ENCODE measurements at regions not wholly inside any gene's neighbourhood (a gene's known extent, or its start where the extent isn't known, plus 50 kb on each side); places are given as distances from the start of the nearest gene placed in this dataset.

DNA sequence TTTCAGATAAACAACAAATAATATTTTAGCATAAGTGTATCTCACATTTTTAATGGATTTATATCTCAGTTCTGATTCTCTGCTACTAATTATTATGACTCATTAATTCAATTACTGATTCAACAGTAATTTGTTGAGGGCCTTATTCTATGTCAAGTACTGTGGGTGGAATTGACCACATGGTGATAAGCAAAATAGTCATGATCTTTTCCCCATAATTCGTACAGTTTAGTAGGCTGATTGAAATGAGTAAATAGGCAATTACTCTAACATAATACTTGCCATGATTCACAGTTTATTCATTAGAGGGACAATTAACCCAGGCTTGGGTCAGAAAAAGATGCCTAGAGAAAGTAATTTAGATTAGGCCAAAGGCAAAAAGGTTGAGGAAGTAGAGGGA, 60.9 kb upstream of the SLC4A7 start:
- no peaks in the 10 kb centered on the region for H3K36me3 ChIP-seq (ENCODE audit: insufficient read depth, low read depth, low read length)
- no peak overlapping the region for H3K9ac ChIP-seq (ENCODE audit: low read depth, low read length)
- H3K4me3 ChIP-seq (ENCODE audit: low read length): no peak overlapping the region
- no peaks in the 10 kb centered on the region for H3K27me3 ChIP-seq (ENCODE audit: insufficient read depth, low read length)
- H3K4me1 ChIP-seq (ENCODE audit: insufficient read depth, low read length): peaks cover 10% of the 10 kb centered on the region; the same call in 1 of the 2 replicates
- H3K9me3 ChIP-seq (ENCODE audit: insufficient read depth, low read depth, low read length): no peaks in the 10 kb centered on the region
- H3K27ac ChIP-seq (ENCODE audit: low read length): peak overlapping the region; percentile 2

DNA sequence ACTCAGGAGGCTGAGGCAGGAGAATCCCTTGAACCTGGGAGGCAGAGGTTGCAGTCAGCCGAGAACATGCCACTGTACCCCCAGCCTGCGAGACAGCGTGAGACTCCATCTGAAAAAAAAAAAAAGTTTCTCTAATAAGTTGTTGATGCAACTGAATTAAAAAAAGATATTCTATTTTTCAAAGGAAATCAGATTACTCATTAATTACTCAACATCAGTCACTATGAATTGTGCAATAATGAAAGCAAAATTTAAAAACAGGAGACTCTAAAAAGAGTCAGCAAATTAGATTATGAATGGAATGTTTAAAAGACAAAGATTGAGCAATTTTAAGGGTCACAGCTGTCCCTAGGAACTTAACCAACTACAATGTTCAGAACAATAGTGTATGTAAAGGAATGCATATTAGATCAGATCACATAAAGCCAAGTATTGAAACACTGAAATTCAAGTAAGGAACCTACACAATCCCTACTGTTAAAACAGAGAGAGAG, 60.2 kb upstream of the SLC4A7 start:
- Histone ChIP-seq H3K36me3 (ENCODE audit: insufficient read depth, low read depth, low read length) (no peaks in the 10 kb centered on the region), H3K9me3 (ENCODE audit: insufficient read depth, low read depth, low read length) (no peaks in the 10 kb centered on the region), H3K4me1 (ENCODE audit: insufficient read depth, low read length) (peaks cover 10% of the 10 kb centered on the region; the same call in 1 of the 2 replicates), H3K9ac (ENCODE audit: low read depth, low read length) (no peak overlapping the region), H3K4me3 (ENCODE audit: low read length) (no peak overlapping the region), H3K27ac (ENCODE audit: low read length) (peak overlapping the region; percentile 2), H3K27me3 (ENCODE audit: insufficient read depth, low read length) (no peaks in the 10 kb centered on the region)

DNA sequence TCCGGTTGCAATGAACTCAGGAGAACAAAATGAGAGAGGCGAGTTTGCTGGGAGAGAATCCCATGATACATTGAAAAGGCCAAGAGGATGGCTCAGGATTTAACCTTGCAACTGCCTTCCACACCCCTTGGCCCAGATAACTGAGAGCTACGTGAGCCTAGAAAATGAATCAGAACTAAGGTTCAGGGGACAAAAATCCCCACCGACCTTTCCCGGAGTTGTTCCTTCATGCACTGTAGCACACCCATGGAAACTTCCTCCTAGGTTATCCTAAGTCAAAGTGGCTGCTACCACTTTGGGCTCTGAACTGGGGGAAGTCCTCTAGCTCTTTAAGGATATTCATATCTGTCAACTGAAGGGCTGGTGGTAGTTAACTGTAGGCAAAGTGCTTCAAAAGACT, 58.3 kb upstream of the SLC4A7 start:
- no peak overlapping the region for H3K27ac ChIP-seq (ENCODE audit: low read length)
- H3K4me1 ChIP-seq (ENCODE audit: insufficient read depth, low read length): peaks cover 10% of the 10 kb centered on the region; the same call in 1 of the 2 replicates

DNA sequence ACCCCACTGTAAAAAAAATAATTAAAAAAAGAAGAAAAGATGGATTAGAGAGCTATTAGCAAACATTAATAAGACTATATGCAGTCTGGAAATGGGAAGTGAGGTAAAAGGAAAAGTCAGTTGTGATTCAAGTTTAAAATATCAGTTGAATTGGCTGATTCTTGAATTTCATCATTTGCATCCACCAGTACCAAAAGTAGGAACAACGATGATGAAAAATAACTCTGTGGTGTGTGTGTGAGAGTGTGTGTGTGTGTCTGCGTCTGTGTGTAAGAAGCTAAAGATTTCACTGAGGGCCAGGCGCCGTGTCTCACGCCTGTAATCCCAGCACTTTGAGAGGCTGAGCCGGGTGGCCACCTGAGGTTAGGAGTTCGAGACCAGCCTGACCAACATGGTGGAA, 56.0 kb upstream of the SLC4A7 start:
- Histone ChIP-seq H3K9me3 (ENCODE audit: insufficient read depth, low read depth, low read length) (no peaks in the 10 kb centered on the region), H3K4me1 (ENCODE audit: insufficient read depth, low read length) (peaks cover 17% of the 10 kb centered on the region; the same call in 1 of the 2 replicates), H3K27me3 (ENCODE audit: insufficient read depth, low read length) (no peaks in the 10 kb centered on the region), H3K9ac (ENCODE audit: low read depth, low read length) (no peak overlapping the region), H3K36me3 (ENCODE audit: insufficient read depth, low read depth, low read length) (no peaks in the 10 kb centered on the region), H3K4me3 (ENCODE audit: low read length) (no peak overlapping the region), H3K27ac (ENCODE audit: low read length) (no peak overlapping the region)

More for the DNA sequence above, 58.3 kb upstream of the SLC4A7 start:
- Histone ChIP-seq H3K4me3 (ENCODE audit: low read length) (no peak overlapping the region), H3K36me3 (ENCODE audit: insufficient read depth, low read depth, low read length) (no peaks in the 10 kb centered on the region), H3K27me3 (ENCODE audit: insufficient read depth, low read length) (no peaks in the 10 kb centered on the region), H3K9ac (ENCODE audit: low read depth, low read length) (no peak overlapping the region), H3K9me3 (ENCODE audit: insufficient read depth, low read depth, low read length) (no peaks in the 10 kb centered on the region)

DNA sequence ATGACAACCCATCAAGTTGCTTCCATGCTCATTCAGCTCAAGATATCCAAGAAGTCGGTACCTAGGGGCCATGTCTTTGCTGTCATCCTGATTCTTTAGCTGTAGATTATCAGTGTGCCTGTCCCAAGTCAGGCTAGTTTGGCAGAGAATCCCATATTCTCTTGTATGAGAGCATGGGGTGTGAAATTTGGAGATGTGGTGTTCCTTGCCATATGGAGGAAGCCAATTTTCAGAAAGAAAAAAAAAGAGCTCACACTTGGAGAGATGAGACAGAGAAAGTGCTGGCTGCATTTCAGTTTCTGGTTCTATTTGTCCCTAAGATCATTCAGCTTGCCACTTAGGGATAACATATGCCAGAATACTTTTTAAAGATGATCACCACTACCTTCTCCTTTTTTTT, 52.3 kb upstream of the SLC4A7 start:
- Histone ChIP-seq H3K27me3 (ENCODE audit: insufficient read depth, low read length) (no peaks in the 10 kb centered on the region), H3K9ac (ENCODE audit: low read depth, low read length) (no peak overlapping the region), H3K4me1 (ENCODE audit: insufficient read depth, low read length) (peaks cover 32% of the 10 kb centered on the region), H3K9me3 (ENCODE audit: insufficient read depth, low read depth, low read length) (no peaks in the 10 kb centered on the region), H3K4me3 (ENCODE audit: low read length) (no peak overlapping the region), H3K27ac (ENCODE audit: low read length) (no peak overlapping the region), H3K36me3 (ENCODE audit: insufficient read depth, low read depth, low read length) (no peaks in the 10 kb centered on the region)

DNA sequence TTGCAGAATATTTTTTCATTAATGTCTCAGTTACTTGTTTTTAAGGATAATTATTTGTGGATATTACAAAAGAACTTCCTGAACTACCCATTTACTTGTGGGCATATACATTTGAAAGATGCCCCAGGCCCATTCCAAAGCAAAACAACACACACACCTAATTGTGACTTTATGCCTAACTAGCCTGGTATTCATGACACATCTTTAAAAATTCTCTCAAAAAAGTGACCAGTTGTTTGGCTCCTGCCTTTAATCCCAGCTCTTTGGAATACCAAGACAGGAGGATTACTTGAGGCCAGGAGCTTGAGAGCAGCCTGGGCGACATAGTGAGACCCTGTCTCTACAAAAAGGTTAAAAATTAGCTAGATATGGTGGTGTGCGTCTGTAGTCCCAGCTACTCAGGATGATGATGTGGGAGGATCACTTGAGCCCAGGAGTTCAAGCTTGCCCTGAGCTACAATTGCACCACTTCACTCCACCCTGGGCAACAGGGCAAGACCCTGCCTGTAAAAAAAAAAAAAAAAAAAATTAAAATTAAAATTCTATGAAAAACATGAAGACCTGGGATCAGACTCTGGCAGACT, 51.7 kb upstream of the SLC4A7 start:
- Histone ChIP-seq H3K27ac (ENCODE audit: low read length) (no peak overlapping the region), H3K9ac (ENCODE audit: low read depth, low read length) (no peak overlapping the region), H3K4me3 (ENCODE audit: low read length) (no peak overlapping the region), H3K9me3 (ENCODE audit: insufficient read depth, low read depth, low read length) (no peaks in the 10 kb centered on the region), H3K36me3 (ENCODE audit: insufficient read depth, low read depth, low read length) (no peaks in the 10 kb centered on the region), H3K27me3 (ENCODE audit: insufficient read depth, low read length) (no peaks in the 10 kb centered on the region), H3K4me1 (ENCODE audit: insufficient read depth, low read length) (peaks cover 32% of the 10 kb centered on the region)

DNA sequence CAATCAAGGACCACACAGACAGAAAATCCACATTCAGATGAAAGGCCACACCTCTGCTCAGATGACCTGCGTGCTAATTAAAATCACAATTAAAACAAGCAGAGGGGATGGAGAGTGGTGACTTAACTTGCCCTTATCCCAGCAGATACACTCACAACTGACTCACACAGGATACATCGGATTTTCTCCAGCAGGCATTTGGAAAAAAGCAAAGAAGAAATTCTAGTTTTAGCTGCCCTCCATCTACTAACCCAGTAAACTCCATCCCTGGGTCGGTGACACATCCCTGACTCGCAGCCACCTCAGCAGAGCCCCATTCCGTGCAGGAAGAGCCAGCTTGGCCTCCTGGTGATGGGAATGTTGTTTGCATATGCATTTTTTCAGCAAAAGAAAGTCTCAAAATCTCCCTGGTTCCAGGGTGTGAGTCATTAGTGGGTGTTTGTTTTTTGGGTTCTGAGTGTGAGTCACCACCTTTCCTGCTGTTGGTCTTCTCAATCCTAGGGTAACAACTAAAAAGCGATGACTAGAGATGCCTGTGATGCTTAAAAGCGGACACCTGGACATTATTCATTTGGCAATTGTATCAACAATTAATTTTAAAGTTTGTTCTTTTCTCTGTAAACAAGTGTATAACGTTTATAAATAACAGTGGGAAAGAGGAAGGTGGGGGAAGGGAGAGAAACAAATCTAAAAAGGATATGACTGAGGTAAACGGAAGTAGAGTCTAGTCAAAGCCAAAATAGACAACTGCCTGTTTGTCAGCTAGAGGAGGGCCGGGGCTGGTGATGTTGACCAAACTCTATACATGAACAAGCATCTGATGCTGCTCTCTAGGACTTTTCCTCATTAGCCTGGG, 49.8 kb upstream of the SLC4A7 start:
- peak overlapping the region; percentile 77 for H3K27ac ChIP-seq (ENCODE audit: low read length)

More for the DNA sequence above, 49.8 kb upstream of the SLC4A7 start:
- Histone ChIP-seq H3K9me3 (ENCODE audit: insufficient read depth, low read depth, low read length) (no peaks in the 10 kb centered on the region), H3K4me3 (ENCODE audit: low read length) (peak overlapping the region; percentile 44), H3K4me1 (ENCODE audit: insufficient read depth, low read length) (peaks cover 32% of the 10 kb centered on the region), H3K27me3 (ENCODE audit: insufficient read depth, low read length) (no peaks in the 10 kb centered on the region; the same call in 1 of the 2 replicates), H3K9ac (ENCODE audit: low read depth, low read length) (peak overlapping the region; percentile 64; the same call in 1 of the 2 replicates), H3K36me3 (ENCODE audit: insufficient read depth, low read depth, low read length) (no peaks in the 10 kb centered on the region)

All from iPS-20b (cell line).